ENCODE measurements at regions not wholly inside any gene's neighbourhood (a gene's known extent, or its start where the extent isn't known, plus 50 kb on each side); places are given as distances from the start of the nearest gene placed in this dataset.
A peak's percentile ranks its signal among the peaks of the same experiment; 100 is the strongest.

- H3K4me3 ChIP-seq = no peak overlapping the region
- TF ChIP-seq CTCF (IDR thresholded peaks at IDR 0.05) = no peak
- no peaks in the 10 kb centered on the region for H3K9me3 ChIP-seq
- no peaks in the 10 kb centered on the region for H3K4me1 ChIP-seq (ENCODE audit: low read depth)
- no peak for DNase-seq
- intact Hi-C loops (cut with DNase I, micrococcal nuclease) = no loop called here
- no peaks in the 10 kb centered on the region for H3K36me3 ChIP-seq (ENCODE audit: low read depth)
- no peak for ATAC-seq
Observed at GRCh38 chr2:41917587-41917986, 130.2 kb upstream of the PKDCC start.

GRCh38 chr2:41919135-41919534 lies 128.7 kb upstream of the PKDCC start:
- Histone ChIP-seq H3K4me3 (no peak overlapping the region), H3K36me3 (ENCODE audit: low read depth) (no peaks in the 10 kb centered on the region), H3K4me1 (ENCODE audit: low read depth) (no peaks in the 10 kb centered on the region), H3K9me3 (no peaks in the 10 kb centered on the region)
- no peak for DNase-seq
- intact Hi-C loops (cut with DNase I, micrococcal nuclease) = no loop called here
- TF ChIP-seq CTCF (IDR thresholded peaks at IDR 0.05) = no peak
- no peak for ATAC-seq

- no peaks in the 10 kb centered on the region for H3K36me3 ChIP-seq (ENCODE audit: low read depth)
- no peak overlapping the region for H3K4me3 ChIP-seq
- H3K9me3 ChIP-seq = no peaks in the 10 kb centered on the region
- intact Hi-C loops (cut with DNase I, micrococcal nuclease) = no loop called here
- H3K4me1 ChIP-seq (ENCODE audit: low read depth) = peaks cover 4% of the 10 kb centered on the region
- DNase-seq (no peak), ATAC-seq (no peak)
- TF ChIP-seq CTCF (IDR thresholded peaks at IDR 0.05) = no peak
Observed at GRCh38 chr2:41920181-41920580, 127.6 kb upstream of the PKDCC start.

- intact Hi-C loops (cut with DNase I, micrococcal nuclease) = no loop called here
- DNase-seq = no peak
- Histone ChIP-seq H3K9me3 (no peaks in the 10 kb centered on the region), H3K4me3 (no peak overlapping the region), H3K36me3 (ENCODE audit: low read depth) (no peaks in the 10 kb centered on the region), H3K4me1 (ENCODE audit: low read depth) (peaks cover 4% of the 10 kb centered on the region)
- TF ChIP-seq CTCF (IDR thresholded peaks at IDR 0.05) = no peak
- no peak for ATAC-seq
Observed at GRCh38 chr2:41920812-41921211, 127.0 kb upstream of the PKDCC start.

GRCh38 chr2:41922177-41922576 lies 125.6 kb upstream of the PKDCC start:
- ATAC-seq = peak; percentile 31
- Histone ChIP-seq H3K4me1 (ENCODE audit: low read depth) (peaks cover 4% of the 10 kb centered on the region), H3K36me3 (ENCODE audit: low read depth) (no peaks in the 10 kb centered on the region), H3K4me3 (no peak overlapping the region), H3K9me3 (no peaks in the 10 kb centered on the region)
- no peak for TF ChIP-seq CTCF (IDR thresholded peaks at IDR 0.05)
- intact Hi-C loops (cut with DNase I, micrococcal nuclease) = no loop called here
- DNase-seq = no peak

- ATAC-seq (no peak), DNase-seq (no peak)
- Histone ChIP-seq H3K4me3 (no peak overlapping the region), H3K36me3 (ENCODE audit: low read depth) (no peaks in the 10 kb centered on the region), H3K4me1 (ENCODE audit: low read depth) (peaks cover 4% of the 10 kb centered on the region), H3K9me3 (no peaks in the 10 kb centered on the region)
- intact Hi-C loops (cut with DNase I, micrococcal nuclease) = no loop called here
- no peak for TF ChIP-seq CTCF (IDR thresholded peaks at IDR 0.05)
Observed at GRCh38 chr2:41923156-41923786, 124.5 kb upstream of the PKDCC start.
